ENCODE measurements at regions not wholly inside any gene's neighbourhood (a gene's known extent, or its start where the extent isn't known, plus 50 kb on each side); places are given as distances from the start of the nearest gene placed in this dataset.

DNA sequence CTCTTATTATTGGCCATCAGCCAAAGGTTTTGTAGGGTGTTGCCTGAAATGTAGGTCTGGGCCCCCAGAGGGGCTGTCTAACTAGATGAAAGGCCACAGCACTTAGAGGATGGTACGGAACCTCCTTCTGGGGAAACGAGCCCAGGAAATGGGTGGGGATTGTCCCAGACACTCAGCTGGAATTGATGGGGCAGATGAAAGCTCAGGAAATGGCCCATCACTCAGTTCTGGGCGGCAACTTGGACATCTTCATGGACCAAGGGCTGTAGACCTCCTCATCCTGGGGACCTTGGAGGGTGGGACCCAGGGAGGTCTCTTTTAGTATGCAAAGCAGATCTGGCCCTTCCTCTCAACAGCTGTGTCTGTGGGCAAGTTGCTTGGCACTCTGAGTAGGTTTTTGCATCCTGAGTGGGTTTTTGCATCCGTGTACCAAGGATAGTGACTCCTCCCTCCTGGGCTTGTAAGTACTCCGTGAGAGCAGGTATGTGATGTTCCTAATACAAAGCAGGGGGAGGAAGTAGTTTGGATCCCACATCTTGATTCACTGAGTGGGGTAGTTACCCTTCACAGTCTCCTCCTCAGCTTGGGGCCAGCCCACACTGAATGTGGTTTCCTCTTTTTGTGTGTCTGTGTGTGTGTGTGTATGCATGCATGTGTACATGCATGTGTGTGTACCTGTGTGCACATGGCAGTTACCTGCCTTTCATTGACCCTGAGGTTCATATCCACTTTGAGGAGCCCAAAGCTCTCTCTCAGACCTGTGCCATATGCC lies 292.0 kb downstream of the RPLP1 start:
- no peak for TF ChIP-seq CTCF (conservative IDR thresholded peaks at IDR 0.05; ENCODE audit: low read length)
- TF ChIP-seq EZH2phosphoT487 (IDR thresholded peaks at IDR 0.05; ENCODE audit: borderline replicate concordance, low read depth, low read length) = no peak
